MCF 10A (cell line): ENCODE measurements at regions not wholly inside any gene's neighbourhood (a gene's known extent, or its start where the extent isn't known, plus 50 kb on each side); places are given as distances from the start of the nearest gene placed in this dataset.

Source experiments
- BruUV-seq: library from RNA; stranded (reverse); fragments of 400-500 nt; replicated peaks from 2 replicates; lab custom pipeline; 2021; lab: Mats Ljungman, UMichigan
- CTCF ChIA-PET: fragments of 300-600 bp; sonication (Branson Sonifier 250); formaldehyde crosslinking; extraction: SDS; loops from one replicate; lab custom pipeline; 2021; ENCODE audit warnings: antibody characterized with exemption, inconsistent platforms; lab: Yijun Ruan, JAX
- POLR2A ChIA-PET: fragments of 300-600, 350-650 bp; sonication (Branson Sonifier 250); formaldehyde crosslinking; extraction: SDS; loops from one replicate; lab custom pipeline; 2020; ENCODE audit warnings: antibody characterized with exemption, inconsistent platforms; lab: Yijun Ruan, JAX
- DNase-seq: peaks from one replicate; pipeline ENCODE4 v3.0.0-alpha.2; 2018; ENCODE audit not compliant: unreplicated experiment
- H3K27ac Mint-ChIP-seq: one replicate; pipeline ENCODE4 v1.8.0; 2022; ENCODE audit warnings: mild to moderate bottlenecking, low read depth, mixed read lengths; ENCODE audit not compliant: unreplicated experiment
- H3K27me3 Mint-ChIP-seq: one replicate; pipeline ENCODE4 v1.8.0; 2022; ENCODE audit warnings: mixed read lengths; ENCODE audit not compliant: insufficient read depth, unreplicated experiment
- H3K36me3 Mint-ChIP-seq: one replicate; pipeline ENCODE4 v1.8.0; 2022; ENCODE audit warnings: mild to moderate bottlenecking, moderate library complexity, mixed read lengths; ENCODE audit not compliant: insufficient read depth, unreplicated experiment
- H3K4me1 Mint-ChIP-seq: one replicate; pipeline ENCODE4 v1.8.0; 2022; ENCODE audit warnings: mixed read lengths; ENCODE audit not compliant: insufficient read depth, unreplicated experiment
- H3K4me3 Mint-ChIP-seq: one replicate; pipeline ENCODE4 v1.8.0; 2022; ENCODE audit warnings: mild to moderate bottlenecking, moderate library complexity, mixed read lengths; ENCODE audit not compliant: unreplicated experiment
- H3K9me3 Mint-ChIP-seq: one replicate; pipeline ENCODE4 v1.8.0; 2022; ENCODE audit warnings: mixed read lengths; ENCODE audit not compliant: unreplicated experiment
- intact Hi-C: fragments of 100-400 bp; cut with micrococcal nuclease; formaldehyde crosslinking; loops from 2 replicates; pipeline ENCODE4 v1.14.1; 2022
- TF ChIP-seq, protein P1 (sequence below): fragments of 200-600 bp; IDR thresholded peaks from one replicate; pipeline ENCODE4 v1.8.0; 2022; ENCODE audit warnings: antibody characterized with exemption, mild to moderate bottlenecking; ENCODE audit not compliant: unreplicated experiment

DNA sequence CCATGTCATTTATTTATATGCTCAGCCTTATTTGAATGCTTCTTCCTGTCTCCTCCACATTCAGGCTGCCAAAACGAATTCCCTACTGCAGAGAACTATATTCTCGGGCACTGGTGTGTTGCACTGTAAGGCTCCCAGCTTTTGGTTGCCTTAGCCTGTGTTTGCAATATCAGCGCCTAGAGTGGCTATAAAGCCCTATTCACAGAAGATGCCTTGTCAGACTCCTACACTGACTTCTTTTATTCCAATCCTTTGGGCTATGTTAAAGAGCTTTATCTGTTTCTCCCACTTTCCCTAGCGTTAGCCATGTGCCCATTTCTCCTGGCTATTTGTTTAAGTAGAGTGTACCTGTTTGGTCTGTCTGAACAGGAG is 62.4 kb upstream of the EHBP1 start:
- POLR2A ChIA-PET, result interaction anchor here (2.4 kb wide), 1 partner anchor 11 kb away, joined by 11 read pairs; no protein-coding TSS in a partner anchor
- CTCF ChIA-PET, result interaction anchor here (0.6 kb wide), 1 partner anchor 703 kb away, joined by 6 read pairs; no protein-coding TSS in a partner anchor
- Mint-ChIP-seq H3K36me3 (no peaks in the 10 kb centered on the region), H3K9me3 (no peaks in the 10 kb centered on the region), H3K27ac (no peak overlapping the region), H3K27me3 (no peaks in the 10 kb centered on the region), H3K4me3 (no peak overlapping the region), H3K4me1 (peaks cover 16% of the 10 kb centered on the region)
- BruUV-seq, result no TSS peak
- DNase-seq, result no peak
- TF ChIP-seq, protein P1, sequence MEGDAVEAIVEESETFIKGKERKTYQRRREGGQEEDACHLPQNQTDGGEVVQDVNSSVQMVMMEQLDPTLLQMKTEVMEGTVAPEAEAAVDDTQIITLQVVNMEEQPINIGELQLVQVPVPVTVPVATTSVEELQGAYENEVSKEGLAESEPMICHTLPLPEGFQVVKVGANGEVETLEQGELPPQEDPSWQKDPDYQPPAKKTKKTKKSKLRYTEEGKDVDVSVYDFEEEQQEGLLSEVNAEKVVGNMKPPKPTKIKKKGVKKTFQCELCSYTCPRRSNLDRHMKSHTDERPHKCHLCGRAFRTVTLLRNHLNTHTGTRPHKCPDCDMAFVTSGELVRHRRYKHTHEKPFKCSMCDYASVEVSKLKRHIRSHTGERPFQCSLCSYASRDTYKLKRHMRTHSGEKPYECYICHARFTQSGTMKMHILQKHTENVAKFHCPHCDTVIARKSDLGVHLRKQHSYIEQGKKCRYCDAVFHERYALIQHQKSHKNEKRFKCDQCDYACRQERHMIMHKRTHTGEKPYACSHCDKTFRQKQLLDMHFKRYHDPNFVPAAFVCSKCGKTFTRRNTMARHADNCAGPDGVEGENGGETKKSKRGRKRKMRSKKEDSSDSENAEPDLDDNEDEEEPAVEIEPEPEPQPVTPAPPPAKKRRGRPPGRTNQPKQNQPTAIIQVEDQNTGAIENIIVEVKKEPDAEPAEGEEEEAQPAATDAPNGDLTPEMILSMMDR, result no peak
- intact Hi-C loops, result no loop called here

- no TSS peak for BruUV-seq
- no peak overlapping the region for H3K27ac Mint-ChIP-seq
- POLR2A ChIA-PET, result interaction anchor here (1.4 to 2.4 kb wide), 5 partner anchors 11 to 65 kb away, joined by 3 to 12 read pairs (median 5); no protein-coding TSS in a partner anchor
- H3K9me3 Mint-ChIP-seq, result no peaks in the 10 kb centered on the region
- TF ChIP-seq, protein P1, result no peak
- no peaks in the 10 kb centered on the region for H3K36me3 Mint-ChIP-seq
- intact Hi-C loops, result no loop called here
- CTCF ChIA-PET, result interaction anchor here (1.1 kb wide), 1 partner anchor 28 kb away, joined by 3 read pairs; no protein-coding TSS in a partner anchor
- no peak overlapping the region for H3K4me3 Mint-ChIP-seq
- no peaks in the 10 kb centered on the region for H3K27me3 Mint-ChIP-seq
- H3K4me1 Mint-ChIP-seq, result peaks cover 16% of the 10 kb centered on the region
- DNase-seq, result no peak
These were observed 62.9 kb upstream of the EHBP1 start for GRCh38 chr2:62642429-62643099.

- TF ChIP-seq, protein P1, result no peak
- Mint-ChIP-seq H3K9me3 (no peaks in the 10 kb centered on the region), H3K36me3 (no peaks in the 10 kb centered on the region), H3K4me3 (no peak overlapping the region), H3K4me1 (peaks cover 16% of the 10 kb centered on the region), H3K27ac (no peak overlapping the region), H3K27me3 (no peaks in the 10 kb centered on the region)
- intact Hi-C loops, result no loop called here
- ChIA-PET POLR2A (interaction anchor here (1.0 to 2.4 kb wide), 9 partner anchors 9 to 66 kb away, joined by 3 to 12 read pairs (median 5); partner anchors contain the start of gene EHBP1), CTCF (interaction anchor here (1.1 kb wide), 1 partner anchor 28 kb away, joined by 3 read pairs; no protein-coding TSS in a partner anchor)
- no TSS peak for BruUV-seq
- DNase-seq, result no peak
These were observed 63.6 kb upstream of the EHBP1 start for GRCh38 chr2:62641936-62642335.

GRCh38 chr2:62641410-62641843 is 64.1 kb upstream of the EHBP1 start:
- no TSS peak for BruUV-seq
- Mint-ChIP-seq H3K9me3 (peaks cover 2% of the 10 kb centered on the region), H3K4me3 (no peak overlapping the region), H3K4me1 (peaks cover 16% of the 10 kb centered on the region), H3K36me3 (no peaks in the 10 kb centered on the region), H3K27ac (no peak overlapping the region), H3K27me3 (no peaks in the 10 kb centered on the region)
- DNase-seq, result no peak
- TF ChIP-seq, protein P1, result no peak
- POLR2A ChIA-PET, result interaction anchor here (1.0 to 2.4 kb wide), 11 partner anchors 9 to 136 kb away, joined by 3 to 12 read pairs (median 4); partner anchors contain the start of genes EHBP1 and TMEM17
- intact Hi-C loops, result no loop called here
- CTCF ChIA-PET, result interaction anchor here (0.5 to 1.1 kb wide), 3 partner anchors 29 to 185 kb away, joined by 3 read pairs; no protein-coding TSS in a partner anchor
